ENCODE measurements at regions not wholly inside any gene's neighbourhood (a gene's known extent, or its start where the extent isn't known, plus 50 kb on each side); places are given as distances from the start of the nearest gene placed in this dataset.

DNA sequence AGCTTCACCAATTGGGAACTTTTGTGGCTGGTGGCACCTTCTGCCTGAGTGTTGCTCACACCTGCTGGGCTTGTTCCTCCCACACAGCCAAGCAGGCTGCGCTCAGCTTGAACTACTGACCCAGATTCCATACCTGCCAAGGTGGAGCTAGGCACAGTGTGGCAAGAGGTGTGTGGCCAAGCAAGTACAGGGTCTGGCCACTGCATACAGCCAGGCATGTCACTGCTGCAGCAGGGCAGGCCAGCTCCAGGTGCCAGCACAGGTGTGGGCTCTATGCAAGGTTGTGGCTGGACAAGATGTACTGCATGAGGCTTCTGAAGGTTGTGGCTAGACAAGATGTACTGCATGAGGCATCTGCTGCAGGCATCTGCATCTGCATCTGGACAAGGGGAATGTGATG lies 1254.8 kb downstream of the AMY1C start:
- TF ChIP-seq, protein P1, sequence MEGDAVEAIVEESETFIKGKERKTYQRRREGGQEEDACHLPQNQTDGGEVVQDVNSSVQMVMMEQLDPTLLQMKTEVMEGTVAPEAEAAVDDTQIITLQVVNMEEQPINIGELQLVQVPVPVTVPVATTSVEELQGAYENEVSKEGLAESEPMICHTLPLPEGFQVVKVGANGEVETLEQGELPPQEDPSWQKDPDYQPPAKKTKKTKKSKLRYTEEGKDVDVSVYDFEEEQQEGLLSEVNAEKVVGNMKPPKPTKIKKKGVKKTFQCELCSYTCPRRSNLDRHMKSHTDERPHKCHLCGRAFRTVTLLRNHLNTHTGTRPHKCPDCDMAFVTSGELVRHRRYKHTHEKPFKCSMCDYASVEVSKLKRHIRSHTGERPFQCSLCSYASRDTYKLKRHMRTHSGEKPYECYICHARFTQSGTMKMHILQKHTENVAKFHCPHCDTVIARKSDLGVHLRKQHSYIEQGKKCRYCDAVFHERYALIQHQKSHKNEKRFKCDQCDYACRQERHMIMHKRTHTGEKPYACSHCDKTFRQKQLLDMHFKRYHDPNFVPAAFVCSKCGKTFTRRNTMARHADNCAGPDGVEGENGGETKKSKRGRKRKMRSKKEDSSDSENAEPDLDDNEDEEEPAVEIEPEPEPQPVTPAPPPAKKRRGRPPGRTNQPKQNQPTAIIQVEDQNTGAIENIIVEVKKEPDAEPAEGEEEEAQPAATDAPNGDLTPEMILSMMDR (IDR thresholded peaks at IDR 0.05): no peak
- no peak for TF ChIP-seq POLR2AphosphoS5 (IDR thresholded peaks at IDR 0.05)
- TF ChIP-seq POLR2A (IDR thresholded peaks at IDR 0.05): no peak
- DNase-seq (peak in 1 of 2 donors; percentile 25), ATAC-seq (ENCODE audit: low FRiP score in 2 of 2) (peak in 1 of 2 donors; percentile 15)
- H3K36me3 ChIP-seq: no peaks in the 10 kb centered on the region
- no peaks in the 10 kb centered on the region for H3K27me3 ChIP-seq
- 82 to 100% methylated on average over 1 of the region's 1 CpG for WGBS, 2 donors
- H3K4me3 ChIP-seq: no peak overlapping the region
- no peaks in the 10 kb centered on the region for H3K9me3 ChIP-seq
- H3K27ac ChIP-seq: no peak overlapping the region
- H3K4me1 ChIP-seq: no peaks in the 10 kb centered on the region

DNA sequence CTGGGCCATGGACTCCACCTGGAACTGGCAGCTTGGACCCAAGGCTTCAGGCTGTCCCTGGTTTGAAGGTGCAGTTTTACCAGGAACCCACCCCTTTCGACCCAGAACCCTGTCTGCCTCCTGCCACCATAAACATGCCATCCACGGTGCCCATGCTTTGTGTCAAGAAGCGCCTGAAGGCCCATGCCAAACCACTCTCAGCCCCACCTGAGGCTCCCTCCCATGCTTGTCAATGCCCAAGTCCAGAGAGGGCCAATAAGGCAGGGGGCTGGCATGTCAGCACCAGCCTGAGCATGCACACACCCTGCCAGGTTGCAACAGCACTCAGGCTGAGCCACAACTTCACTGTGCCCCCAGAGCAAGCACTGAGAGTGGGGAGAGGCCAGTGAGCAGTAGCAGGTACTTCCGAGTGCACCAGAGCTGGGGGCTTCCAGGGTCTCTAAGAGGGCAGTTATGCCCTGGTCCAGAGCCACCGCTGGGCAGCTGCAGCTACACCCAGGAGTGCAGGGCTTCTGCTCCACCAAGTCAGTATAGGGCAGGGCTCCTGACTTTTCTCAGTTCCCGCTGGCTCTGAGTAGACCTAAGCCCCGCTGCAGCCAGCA lies 1256.0 kb downstream of the AMY1C start:
- TF ChIP-seq POLR2AphosphoS5 (IDR thresholded peaks at IDR 0.05): no peak
- TF ChIP-seq, protein P1 (IDR thresholded peaks at IDR 0.05): no peak
- TF ChIP-seq EP300 (IDR thresholded peaks at IDR 0.05): no peak
- no peak for TF ChIP-seq POLR2A (IDR thresholded peaks at IDR 0.05)
- ATAC-seq (ENCODE audit: low FRiP score in 2 of 2) (peak in 1 of 2 donors; percentile 30), DNase-seq (peak in 1 of 2 donors; percentile 20)
- WGBS, 2 donors: 83 to 87% methylated on average over 3 to 7 of the region's 7 CpGs
- Histone ChIP-seq H3K9me3 (no peaks in the 10 kb centered on the region), H3K4me1 (no peaks in the 10 kb centered on the region), H3K4me3 (no peak overlapping the region), H3K27me3 (no peaks in the 10 kb centered on the region), H3K27ac (no peak overlapping the region), H3K36me3 (no peaks in the 10 kb centered on the region)

DNA sequence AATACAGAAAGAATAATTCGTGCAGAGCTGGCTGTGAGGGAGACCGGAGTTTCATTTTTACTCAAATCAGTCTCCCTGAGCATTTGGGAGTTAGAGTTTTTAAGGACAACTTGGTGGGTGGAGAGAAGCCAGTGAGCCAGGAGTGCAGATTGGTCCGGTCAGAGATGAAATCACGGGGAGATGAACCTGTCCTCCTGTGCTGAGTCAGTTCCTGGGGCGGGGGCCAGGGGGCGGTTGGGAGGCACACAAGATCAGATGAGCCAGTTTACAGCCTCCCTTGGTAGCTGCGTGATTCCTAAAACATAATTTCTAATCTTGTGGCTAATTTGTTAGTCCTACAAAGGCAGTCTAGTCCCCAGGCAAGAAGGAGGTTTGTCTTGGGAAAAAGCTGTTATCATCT lies 1267.9 kb downstream of the AMY1C start:
- no peaks in the 10 kb centered on the region for H3K36me3 ChIP-seq
- peak in 1 of 2 donors; percentile 8 for DNase-seq
- WGBS, 2 donors: 80 to 88% methylated on average over 7 of the region's 7 CpGs
- H3K9me3 ChIP-seq: no peaks in the 10 kb centered on the region
- H3K4me1 ChIP-seq: no peaks in the 10 kb centered on the region
- TF ChIP-seq, protein P1 (IDR thresholded peaks at IDR 0.05): no peak
- H3K27me3 ChIP-seq: no peaks in the 10 kb centered on the region
- no peak overlapping the region for H3K4me3 ChIP-seq
- ATAC-seq (ENCODE audit: low FRiP score in 2 of 2): no peak
- no peak overlapping the region for H3K27ac ChIP-seq

DNA sequence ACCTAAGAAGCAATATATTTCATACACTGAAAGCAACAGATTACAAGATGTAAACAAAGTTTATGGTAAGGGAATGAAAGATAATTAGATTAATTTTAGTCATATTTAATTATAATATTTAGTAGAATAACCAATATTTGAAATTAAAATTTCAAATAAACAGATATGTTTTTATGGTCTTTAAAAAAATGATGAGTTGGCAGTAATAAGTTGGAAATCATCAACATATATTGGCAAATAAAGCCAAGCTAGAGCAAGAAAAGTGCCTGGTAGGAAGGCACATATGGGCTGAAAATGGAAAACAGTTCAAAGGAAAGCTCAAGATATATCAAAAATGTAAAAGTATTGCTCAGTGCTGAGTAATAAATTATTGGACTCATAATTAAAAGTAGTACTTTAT lies 1274.0 kb downstream of the AMY1C start:
- no peak for DNase-seq
- TF ChIP-seq, protein P1 (IDR thresholded peaks at IDR 0.05): no peak
- TF ChIP-seq POLR2A (IDR thresholded peaks at IDR 0.05) (no peak), POLR2AphosphoS5 (IDR thresholded peaks at IDR 0.05) (no peak), EP300 (IDR thresholded peaks at IDR 0.05) (no peak)
- no peak for ATAC-seq (ENCODE audit: low FRiP score in 2 of 2)
- Histone ChIP-seq H3K36me3 (no peaks in the 10 kb centered on the region), H3K9me3 (no peaks in the 10 kb centered on the region), H3K27ac (no peak overlapping the region), H3K4me1 (no peaks in the 10 kb centered on the region), H3K4me3 (no peak overlapping the region), H3K27me3 (no peaks in the 10 kb centered on the region)

DNA sequence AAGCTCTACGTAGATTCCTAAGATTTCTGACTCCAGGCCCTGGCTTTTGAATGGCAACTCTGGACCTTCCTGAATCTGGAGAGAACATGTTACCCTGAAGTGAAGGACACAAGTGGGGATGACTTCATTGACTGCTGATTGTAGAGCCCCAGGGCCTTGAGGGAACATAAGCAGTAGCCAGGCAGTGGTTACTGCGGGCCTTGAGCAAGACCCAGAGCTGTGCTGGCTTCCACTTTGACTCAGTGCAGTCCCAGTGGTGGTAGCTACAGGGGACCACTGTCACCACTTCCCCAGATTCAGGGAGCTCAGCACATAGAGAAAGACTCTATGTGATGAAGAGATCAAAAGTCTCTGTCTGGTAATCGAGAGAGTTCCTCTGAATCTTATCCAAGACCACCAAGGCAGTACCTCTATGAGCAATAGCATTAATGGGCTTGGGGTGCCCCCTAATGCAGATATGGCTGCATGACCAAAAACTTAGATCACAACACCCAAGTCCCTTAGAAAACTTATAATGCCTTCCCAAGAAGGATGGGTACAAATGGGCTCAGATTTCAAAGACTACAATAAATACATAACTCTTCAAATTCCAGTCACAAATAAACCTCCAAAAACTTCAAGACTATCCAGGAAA lies 1278.3 kb downstream of the AMY1C start:
- WGBS, 2 donors: 73 to 80% methylated on average over 3 of the region's 3 CpGs
- H3K4me3 ChIP-seq: no peak overlapping the region
- ATAC-seq (ENCODE audit: low FRiP score in 2 of 2) (no peak), DNase-seq (no peak)
- no peak for TF ChIP-seq POLR2AphosphoS5 (IDR thresholded peaks at IDR 0.05)
- no peak for TF ChIP-seq POLR2A (IDR thresholded peaks at IDR 0.05)
- TF ChIP-seq, protein P1 (IDR thresholded peaks at IDR 0.05): no peak
- no peak for TF ChIP-seq EP300 (IDR thresholded peaks at IDR 0.05)
- H3K4me1 ChIP-seq: no peaks in the 10 kb centered on the region
- H3K9me3 ChIP-seq: no peaks in the 10 kb centered on the region
- H3K27me3 ChIP-seq: no peaks in the 10 kb centered on the region
- no peaks in the 10 kb centered on the region for H3K36me3 ChIP-seq
- no peak overlapping the region for H3K27ac ChIP-seq
